NCI-H748 treated with DMSO at 0.1 percent for 48 hours (cell line): ENCODE measurements at regions not wholly inside any gene's neighbourhood (a gene's known extent, or its start where the extent isn't known, plus 50 kb on each side); places are given as distances from the start of the nearest gene placed in this dataset.

Source experiments
- DNase-seq: peaks from one replicate; lab custom pipeline; 2025; lab: John Stamatoyannopoulos, UW

DNA sequence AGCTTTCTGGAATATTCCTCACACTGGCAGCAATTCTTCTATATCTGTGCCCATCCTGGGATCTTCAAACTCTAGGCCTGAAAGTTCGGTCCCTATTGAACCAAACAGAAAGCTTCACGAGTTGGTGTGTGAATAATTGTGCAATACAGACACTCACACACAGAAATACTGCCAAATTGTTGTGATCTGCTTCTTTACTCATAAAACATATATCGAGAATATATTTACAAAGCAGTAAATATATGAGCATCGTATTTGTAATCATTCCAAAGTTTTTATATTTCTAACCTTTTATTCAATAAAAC, 56.6 kb upstream of the BEX4 start:
- DNase-seq, result no peak

DNA sequence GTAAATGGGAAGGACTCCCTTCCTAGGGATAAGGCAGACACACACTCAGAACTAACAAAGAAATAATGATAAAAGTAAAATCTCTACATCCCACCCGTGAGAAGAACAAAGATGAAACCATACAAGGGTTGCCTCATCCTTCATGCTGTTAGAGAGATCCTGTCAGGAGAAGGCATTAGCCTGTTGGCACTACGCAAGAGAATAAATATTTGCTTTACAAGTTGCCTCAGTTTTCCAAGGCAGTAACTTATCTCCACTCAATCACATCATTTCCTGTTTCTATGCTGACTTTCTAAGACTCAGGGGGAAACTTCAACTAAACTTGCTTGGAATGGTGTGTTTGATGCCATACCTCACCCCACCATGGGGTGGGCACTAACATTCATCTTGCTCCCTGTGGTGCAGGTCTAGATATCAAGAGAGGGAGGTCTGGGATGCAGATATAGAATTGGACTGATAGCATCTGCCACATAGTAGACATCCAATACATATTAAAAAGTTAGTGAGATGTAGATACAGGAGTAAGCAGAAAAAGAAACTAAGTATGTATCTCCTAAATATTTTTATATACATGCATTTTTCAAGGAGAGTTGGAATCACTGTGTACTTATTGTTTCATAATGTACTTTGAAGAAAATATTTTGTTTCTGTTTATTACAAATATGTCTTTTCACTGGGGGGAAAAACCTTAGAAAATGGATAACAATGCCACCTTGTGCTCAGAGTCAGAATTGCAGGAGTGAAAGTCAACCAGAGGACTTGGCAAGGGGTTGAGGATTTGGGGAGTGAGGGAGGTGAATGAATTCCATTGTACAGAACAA, 57.2 kb upstream of the BEX4 start:
- peak; percentile 5 for DNase-seq

DNA sequence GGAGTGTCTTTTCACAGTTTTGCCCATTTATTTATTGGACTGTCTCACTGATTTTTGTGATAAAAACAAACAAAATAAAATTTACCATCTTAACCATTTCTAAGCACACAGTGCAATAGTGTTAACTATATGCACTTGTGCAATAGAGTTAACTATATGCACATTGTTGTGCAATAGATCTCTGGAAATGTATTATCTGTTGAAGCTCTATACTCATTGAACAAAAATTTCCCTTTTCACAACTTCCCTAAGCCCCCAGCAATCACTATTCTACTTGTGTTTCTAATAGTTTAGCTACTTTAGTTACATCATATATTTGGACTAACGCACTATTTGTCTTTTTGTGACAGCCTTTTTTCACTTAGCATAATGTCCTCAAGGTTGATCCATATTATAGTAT, 59.7 kb upstream of the BEX4 start:
- no peak for DNase-seq

DNA sequence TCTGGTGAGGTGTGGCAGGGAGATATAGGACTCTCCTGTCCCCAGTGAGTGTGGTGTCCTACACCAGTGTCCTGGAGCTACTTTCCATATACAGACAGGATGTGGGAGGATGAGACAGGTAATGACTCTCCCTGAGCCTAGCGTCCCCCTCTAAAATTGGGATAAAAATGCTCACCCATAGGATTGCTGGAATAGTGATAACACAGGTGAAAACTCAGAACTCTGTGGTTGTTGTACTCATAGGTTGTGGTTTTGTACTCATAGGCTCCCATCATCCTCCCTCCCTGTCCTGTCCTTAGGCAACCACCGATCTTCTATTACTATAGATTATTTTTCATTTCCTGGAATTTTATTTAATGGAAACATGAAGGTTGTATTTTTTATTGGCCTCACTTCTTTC, 60.7 kb upstream of the NXF3 start:
- DNase-seq, result no peak

DNA sequence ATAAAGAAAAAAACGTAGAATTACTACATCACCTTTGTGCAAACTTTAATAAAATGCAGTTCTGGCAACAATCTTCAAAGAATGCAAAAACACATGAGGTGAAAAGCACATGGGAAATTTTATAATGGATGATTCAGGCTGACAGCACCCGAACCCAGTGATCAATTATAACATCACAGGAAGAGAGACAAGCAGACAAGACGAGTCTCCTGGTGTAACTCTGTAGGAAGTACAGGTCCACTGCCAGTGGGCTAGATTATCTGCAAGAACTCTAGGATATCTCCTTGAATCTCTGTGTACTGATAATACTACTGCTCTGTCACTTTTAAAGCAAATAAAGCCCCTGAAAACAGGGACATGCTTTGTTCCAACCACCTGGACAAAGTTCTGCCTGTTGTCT, 58.9 kb upstream of the NXF3 start:
- no peak for DNase-seq

DNA sequence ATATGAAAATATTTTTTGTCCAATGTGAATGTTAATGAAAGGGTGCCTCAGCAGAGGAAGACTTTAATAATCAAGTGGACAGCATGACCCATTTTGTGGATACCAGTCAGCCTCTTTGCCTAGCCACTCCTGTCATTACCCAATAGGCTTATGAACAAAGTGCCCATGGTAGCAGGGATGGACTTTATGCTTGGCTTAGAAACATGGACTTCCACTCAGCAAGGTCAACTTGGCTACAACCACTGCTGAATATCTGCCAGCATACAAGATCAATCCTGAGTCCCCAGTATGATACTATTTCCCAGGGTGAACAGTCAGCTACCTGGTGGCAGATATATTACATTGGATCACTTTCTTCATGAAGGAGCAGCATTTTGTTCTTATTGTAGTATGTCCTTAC, 56.7 kb upstream of the NXF3 start:
- DNase-seq, result no peak

DNA sequence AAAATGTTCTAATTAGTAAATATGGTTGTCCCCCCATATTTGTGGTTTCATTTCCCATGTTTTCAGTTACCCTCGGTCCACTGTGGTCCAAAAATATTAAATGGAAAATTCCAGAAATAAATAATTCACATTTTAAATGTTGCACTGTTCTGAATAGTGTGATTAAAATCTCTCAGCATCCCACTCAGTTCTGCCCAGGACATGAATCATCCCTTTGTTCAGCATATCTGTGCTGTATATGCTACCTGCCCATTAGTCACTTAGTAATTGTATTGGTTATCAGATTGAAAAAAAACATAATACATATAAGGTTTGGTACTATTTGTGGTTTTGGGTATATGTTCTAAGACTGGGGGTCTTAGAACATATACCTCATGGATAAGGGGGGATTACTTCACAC, 55.1 kb upstream of the NXF3 start:
- no peak for DNase-seq
